Esophagus muscularis mucosa (tissue), 3 donors: ENCODE measurements at regions not wholly inside any gene's neighbourhood (a gene's known extent, or its start where the extent isn't known, plus 50 kb on each side); places are given as distances from the start of the nearest gene placed in this dataset.

Experiments used
- CTCF ChIP-seq, 3 experiments: fragments of 200-600 bp in 2 of 3; fragments of 450-650 bp in 1 of 3; sonication (generic) in 2 of 3; IDR thresholded peaks; one replicate each; pipeline ENCODE4 v1.5.1; 2017 to 2019; ENCODE audit warnings: antibody characterized with exemption in 3 of 3, mild to moderate bottlenecking in 2 of 3, moderate library complexity in 1 of 3
- EP300 ChIP-seq: sonication (generic); formaldehyde crosslinking; IDR thresholded peaks from one replicate; pipeline ENCODE4 v1.6.1; 2017; ENCODE audit warnings: antibody characterized with exemption

GRCh38 chr5:21126236-21126635 lies 1138.2 kb upstream of the CDH18 start:
- TF ChIP-seq EP300 (no peak), CTCF (IDR thresholded peaks at IDR 0.05) (no peak)
